Endodermal cell (in vitro differentiated cells): ENCODE measurements at regions not wholly inside any gene's neighbourhood (a gene's known extent, or its start where the extent isn't known, plus 50 kb on each side); places are given as distances from the start of the nearest gene placed in this dataset.

ENCODE experiments used
- DNase-seq: peaks from one replicate; pipeline ENCODE4 v3.0.0-alpha.2; 2017
- H3K27ac ChIP-seq: 2 replicates; pipeline ENCODE4 v1.5.1; 2013; ENCODE audit warnings: mild to moderate bottlenecking, low read depth, low read length, moderate library complexity
- H3K27me3 ChIP-seq: 2 replicates; pipeline ENCODE4 v1.6.1; 2013; ENCODE audit warnings: mild to moderate bottlenecking, low read length, moderate library complexity; ENCODE audit not compliant: insufficient read depth, control insufficient read depth, poor library complexity, severe bottlenecking
- H3K36me3 ChIP-seq: 2 replicates; pipeline ENCODE4 v1.7.0; 2013; ENCODE audit warnings: mild to moderate bottlenecking, low read length, moderate library complexity; ENCODE audit not compliant: control insufficient read depth, insufficient read depth
- H3K4me1 ChIP-seq: one replicate; pipeline ENCODE4 v1.7.0; 2013; ENCODE audit warnings: low read length; ENCODE audit not compliant: control insufficient read depth, insufficient read depth
- H3K4me3 ChIP-seq: 2 replicates; pipeline ENCODE4 v1.5.1; 2013; ENCODE audit warnings: mild to moderate bottlenecking, low read length, moderate library complexity
- H3K9ac ChIP-seq: 2 replicates; pipeline ENCODE4 v1.6.1; 2013; ENCODE audit warnings: mild to moderate bottlenecking, low read length, moderate library complexity; ENCODE audit not compliant: poor library complexity, severe bottlenecking; ENCODE audit errors: extremely low read depth
- H3K9me3 ChIP-seq: 2 replicates; pipeline ENCODE4 v1.6.1; 2013; ENCODE audit warnings: mild to moderate bottlenecking, low read length, moderate library complexity; ENCODE audit not compliant: control insufficient read depth
- H3K27ac Mint-ChIP-seq: 2 replicates; pipeline ENCODE4 v1.8.0; 2020; ENCODE audit warnings: mixed read lengths
- H3K27me3 Mint-ChIP-seq: 2 replicates; pipeline ENCODE4 v1.8.0; 2021; ENCODE audit warnings: mild to moderate bottlenecking, mixed read lengths; ENCODE audit not compliant: insufficient read depth
- H3K36me3 Mint-ChIP-seq: 2 replicates; pipeline ENCODE4 v1.8.0; 2020; ENCODE audit warnings: low read depth, mixed read lengths
- H3K4me1 Mint-ChIP-seq: 2 replicates; pipeline ENCODE4 v1.8.0; 2020; ENCODE audit warnings: mixed read lengths
- H3K4me3 Mint-ChIP-seq: 2 replicates; pipeline ENCODE4 v1.8.0; 2020; ENCODE audit warnings: mild to moderate bottlenecking, moderate library complexity, mixed read lengths
- H3K9me3 Mint-ChIP-seq: 2 replicates; pipeline ENCODE4 v1.8.0; 2020; ENCODE audit warnings: mild to moderate bottlenecking, mixed read lengths
- WGBS, 2 experiments: methylation state at CpG; one replicate each; pipeline versions ENCODE4 v1.1.5 to v1.1.7; 2013; ENCODE audit warnings: missing lambda C conversion rate in 2 of 2, mixed read lengths in 1 of 2; ENCODE audit not compliant: insufficient coverage in 1 of 2, insufficient read length in 1 of 2; 5-methylcytosine and 5-hydroxymethylcytosine counted together
- TF ChIP-seq, protein P1 (sequence below): fragments of 200-600 bp; sonication (generic); conservative IDR thresholded peaks from 2 replicates; pipeline ENCODE4 v1.5.0; 2021; ENCODE audit warnings: antibody characterized with exemption, mild to moderate bottlenecking

DNA sequence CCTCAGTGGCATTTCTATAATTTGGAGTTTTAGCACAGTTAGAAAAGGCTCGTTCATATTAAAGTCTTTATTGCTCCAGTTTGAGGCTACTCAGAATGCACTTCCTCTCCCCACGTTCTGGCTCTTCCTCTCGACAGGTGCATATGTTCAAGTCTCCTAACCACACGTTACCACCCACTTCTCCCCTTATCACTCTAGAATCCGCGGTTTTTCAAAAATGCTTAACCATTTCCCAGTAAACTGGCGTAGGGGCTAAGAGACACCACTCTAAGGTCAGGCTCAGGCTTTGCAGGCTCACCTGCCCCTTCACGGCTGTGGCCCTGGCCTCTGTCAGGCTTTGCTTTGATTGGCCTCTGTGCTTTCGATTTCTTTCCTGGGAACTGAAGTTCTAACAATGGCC is 383.6 kb downstream of the GLRX3 start:
- Mint-ChIP-seq H3K36me3 (no peaks in the 10 kb centered on the region), H3K27ac (no peak overlapping the region), H3K4me1 (no peaks in the 10 kb centered on the region), H3K4me3 (no peak overlapping the region), H3K9me3 (no peaks in the 10 kb centered on the region), H3K27me3 (no peaks in the 10 kb centered on the region)
- no peaks in the 10 kb centered on the region for H3K27me3 ChIP-seq
- no peaks in the 10 kb centered on the region for H3K9me3 ChIP-seq
- no peak overlapping the region for H3K9ac ChIP-seq
- no peaks in the 10 kb centered on the region for H3K36me3 ChIP-seq
- no peaks in the 10 kb centered on the region for H3K4me1 ChIP-seq
- no peak for DNase-seq
- H3K27ac ChIP-seq = no peak overlapping the region
- TF ChIP-seq, protein P1, sequence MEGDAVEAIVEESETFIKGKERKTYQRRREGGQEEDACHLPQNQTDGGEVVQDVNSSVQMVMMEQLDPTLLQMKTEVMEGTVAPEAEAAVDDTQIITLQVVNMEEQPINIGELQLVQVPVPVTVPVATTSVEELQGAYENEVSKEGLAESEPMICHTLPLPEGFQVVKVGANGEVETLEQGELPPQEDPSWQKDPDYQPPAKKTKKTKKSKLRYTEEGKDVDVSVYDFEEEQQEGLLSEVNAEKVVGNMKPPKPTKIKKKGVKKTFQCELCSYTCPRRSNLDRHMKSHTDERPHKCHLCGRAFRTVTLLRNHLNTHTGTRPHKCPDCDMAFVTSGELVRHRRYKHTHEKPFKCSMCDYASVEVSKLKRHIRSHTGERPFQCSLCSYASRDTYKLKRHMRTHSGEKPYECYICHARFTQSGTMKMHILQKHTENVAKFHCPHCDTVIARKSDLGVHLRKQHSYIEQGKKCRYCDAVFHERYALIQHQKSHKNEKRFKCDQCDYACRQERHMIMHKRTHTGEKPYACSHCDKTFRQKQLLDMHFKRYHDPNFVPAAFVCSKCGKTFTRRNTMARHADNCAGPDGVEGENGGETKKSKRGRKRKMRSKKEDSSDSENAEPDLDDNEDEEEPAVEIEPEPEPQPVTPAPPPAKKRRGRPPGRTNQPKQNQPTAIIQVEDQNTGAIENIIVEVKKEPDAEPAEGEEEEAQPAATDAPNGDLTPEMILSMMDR = no peak
- H3K4me3 ChIP-seq = no peak overlapping the region
- 91 to 96% methylated on average over 6 to 9 of the region's 9 CpGs for WGBS, 2 experiments

DNA sequence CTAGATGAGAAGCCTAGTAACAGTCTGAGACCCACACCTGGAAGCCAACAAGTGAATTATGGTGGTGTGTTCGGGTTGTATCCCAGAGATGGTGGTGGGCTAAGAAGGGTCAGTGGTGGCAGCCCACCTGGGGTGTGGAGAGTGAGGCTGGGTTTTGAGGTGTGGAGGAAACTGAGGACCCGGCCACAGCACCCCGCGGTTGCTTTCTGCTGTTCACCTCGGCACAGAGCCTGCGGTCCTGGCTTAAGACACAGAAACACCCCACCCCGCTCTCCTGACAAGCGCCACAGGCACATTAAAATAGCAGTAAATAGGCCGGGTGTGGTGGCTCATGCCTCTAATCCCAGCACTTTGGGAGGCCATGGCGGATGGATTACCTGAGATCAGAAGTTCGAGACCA is 395.1 kb downstream of the GLRX3 start:
- WGBS, 2 experiments = 83 to 89% methylated on average over 8 to 11 of the region's 11 CpGs
- H3K9me3 ChIP-seq = no peaks in the 10 kb centered on the region
- Mint-ChIP-seq H3K4me1 (no peaks in the 10 kb centered on the region), H3K27ac (no peak overlapping the region), H3K27me3 (peaks cover 3% of the 10 kb centered on the region), H3K9me3 (peaks cover 5% of the 10 kb centered on the region), H3K36me3 (no peaks in the 10 kb centered on the region), H3K4me3 (no peak overlapping the region)
- no peaks in the 10 kb centered on the region for H3K4me1 ChIP-seq
- DNase-seq = no peak
- H3K4me3 ChIP-seq = no peak overlapping the region
- no peak overlapping the region for H3K9ac ChIP-seq
- TF ChIP-seq, protein P1 = no peak
- H3K36me3 ChIP-seq = no peaks in the 10 kb centered on the region
- no peaks in the 10 kb centered on the region for H3K27me3 ChIP-seq
- no peak overlapping the region for H3K27ac ChIP-seq

DNA sequence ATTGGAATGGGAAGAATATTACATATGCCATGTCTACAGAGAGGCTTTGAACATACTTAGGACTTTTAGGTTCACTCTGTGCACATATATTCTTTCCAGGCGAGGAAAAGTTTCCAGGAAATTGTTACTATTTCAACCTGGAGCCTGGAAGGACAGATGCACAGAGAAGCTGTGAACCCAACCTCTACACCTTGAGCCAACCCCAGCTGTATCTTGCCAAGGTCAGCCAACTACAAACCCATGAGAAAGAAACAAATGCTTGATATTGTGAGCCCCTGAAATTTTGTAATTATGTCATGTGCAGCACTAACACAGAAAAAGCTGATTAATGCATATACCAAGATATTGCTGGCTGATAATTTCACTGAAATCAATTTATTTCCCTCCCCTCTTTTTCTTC is 404.9 kb downstream of the GLRX3 start:
- H3K9ac ChIP-seq = no peak overlapping the region
- H3K27me3 Mint-ChIP-seq = peaks cover 8% of the 10 kb centered on the region
- TF ChIP-seq, protein P1 = no peak
- 92 to 93% methylated on average over 1 of the region's 1 CpG for WGBS, 2 experiments
- peaks cover 14% of the 10 kb centered on the region for H3K9me3 Mint-ChIP-seq
- no peaks in the 10 kb centered on the region for H3K4me1 ChIP-seq
- no peak overlapping the region for H3K4me3 ChIP-seq
- no peak overlapping the region for H3K4me3 Mint-ChIP-seq
- DNase-seq = no peak
- peaks cover 2% of the 10 kb centered on the region for H3K4me1 Mint-ChIP-seq
- H3K27ac ChIP-seq = no peak overlapping the region
- no peaks in the 10 kb centered on the region for H3K27me3 ChIP-seq
- no peaks in the 10 kb centered on the region for H3K9me3 ChIP-seq
- H3K36me3 Mint-ChIP-seq = no peaks in the 10 kb centered on the region
- no peaks in the 10 kb centered on the region for H3K36me3 ChIP-seq
- no peak overlapping the region for H3K27ac Mint-ChIP-seq
